ENCODE measurements at regions not wholly inside any gene's neighbourhood (a gene's known extent, or its start where the extent isn't known, plus 50 kb on each side); places are given as distances from the start of the nearest gene placed in this dataset.

- no peak for TF ChIP-seq SP1 (IDR thresholded peaks at IDR 0.05; ENCODE audit: low read depth)
- no peak for TF ChIP-seq CEBPB (IDR thresholded peaks at IDR 0.05; ENCODE audit: low read depth)
- no peak for TF ChIP-seq SIN3A (IDR thresholded peaks at IDR 0.05; ENCODE audit: low read depth)
- H3K4me3 ChIP-seq (replicated peaks in 1 of 2; ENCODE audit: low read depth in 1 of 2, low read length in 2 of 2), result no peak overlapping the region
- H3K4me1 ChIP-seq (ENCODE audit: control insufficient read depth in 1 of 2, insufficient read depth in 2 of 2, low read length in 2 of 2), result no peaks in the 10 kb centered on the region
- H3K9me2 ChIP-seq (ENCODE audit: insufficient read depth), result no peaks in the 10 kb centered on the region
- BruUV-seq (replicated peaks), result no TSS peak
- H3K36me3 ChIP-seq (ENCODE audit: control insufficient read depth in 1 of 2, insufficient read depth in 2 of 2, low read length in 2 of 2), result no peaks in the 10 kb centered on the region
- H3K79me2 ChIP-seq (ENCODE audit: insufficient read depth, low read length), result no peaks in the 10 kb centered on the region
- H3K9ac ChIP-seq (ENCODE audit: low read length), result no peak overlapping the region
- no peaks in the 10 kb centered on the region for H3K27me3 ChIP-seq (ENCODE audit: insufficient read depth, low read length)
- no peaks in the 10 kb centered on the region for H4K20me1 ChIP-seq (ENCODE audit: insufficient read depth)
- DNase-seq (ENCODE audit: low read depth, low spot score) (no peak), ATAC-seq (no peak)
- no peak overlapping the region for H3K4me2 ChIP-seq (ENCODE audit: low read length)
- H2AFZ ChIP-seq (ENCODE audit: low read depth, low read length, poor library complexity, severe bottlenecking), result no peak overlapping the region
- no peaks in the 10 kb centered on the region for H3K9me3 ChIP-seq (ENCODE audit: control insufficient read depth in 1 of 2, insufficient read depth in 1 of 2, low read depth in 1 of 2, low read length in 2 of 2)
- POLR2A ChIA-PET, result no interaction called here
- H3K27ac ChIP-seq (ENCODE audit: low read depth, low read length), result no peak overlapping the region
- CTCF ChIA-PET, result no interaction called here
- intact Hi-C loops (cut with micrococcal nuclease), result no loop called here
- RAD21 ChIA-PET (ENCODE audit: low non-redundant PET in 1 of 2, low total read pairs in 2 of 2, uncharacterized antibody in 2 of 2, unreplicated experiment in 2 of 2), result no interaction called here
Observed at GRCh38 chr22:48548391-48548790, 1279.3 kb downstream of the BRD1 start.

- no peaks in the 10 kb centered on the region for H4K20me1 ChIP-seq (ENCODE audit: insufficient read depth)
- no TSS peak for BruUV-seq (replicated peaks)
- CTCF ChIA-PET, result no interaction called here
Observed at GRCh38 chr22:48547971-48548370, 1279.7 kb downstream of the BRD1 start.

More at GRCh38 chr22:48547971-48548370, 1279.7 kb downstream of the BRD1 start:
- ATAC-seq, result no peak
- Histone ChIP-seq H3K36me3 (ENCODE audit: control insufficient read depth in 1 of 2, insufficient read depth in 2 of 2, low read length in 2 of 2) (no peaks in the 10 kb centered on the region), H3K9me2 (ENCODE audit: insufficient read depth) (no peaks in the 10 kb centered on the region), H2AFZ (ENCODE audit: low read depth, low read length, poor library complexity, severe bottlenecking) (no peak overlapping the region), H3K27ac (ENCODE audit: low read depth, low read length) (no peak overlapping the region), H3K4me1 (ENCODE audit: control insufficient read depth in 1 of 2, insufficient read depth in 2 of 2, low read length in 2 of 2) (no peaks in the 10 kb centered on the region), H3K9me3 (ENCODE audit: control insufficient read depth in 1 of 2, insufficient read depth in 1 of 2, low read depth in 1 of 2, low read length in 2 of 2) (no peaks in the 10 kb centered on the region), H3K4me2 (ENCODE audit: low read length) (no peak overlapping the region), H3K9ac (ENCODE audit: low read length) (no peak overlapping the region), H3K27me3 (ENCODE audit: insufficient read depth, low read length) (no peaks in the 10 kb centered on the region), H3K79me2 (ENCODE audit: insufficient read depth, low read length) (no peaks in the 10 kb centered on the region), H3K4me3 (replicated peaks in 1 of 2; ENCODE audit: low read depth in 1 of 2, low read length in 2 of 2) (no peak overlapping the region)
- no peak for TF ChIP-seq FOSL1 (IDR thresholded peaks at IDR 0.05; ENCODE audit: low read depth)
- TF ChIP-seq RAD21 (IDR thresholded peaks at IDR 0.05; ENCODE audit: low read depth), result no peak
- TF ChIP-seq EZH2phosphoT487 (IDR thresholded peaks at IDR 0.05; ENCODE audit: borderline replicate concordance), result no peak
- TF ChIP-seq SP1 (IDR thresholded peaks at IDR 0.05; ENCODE audit: low read depth), result no peak
- TF ChIP-seq CEBPB (IDR thresholded peaks at IDR 0.05; ENCODE audit: low read depth), result no peak
- TF ChIP-seq POLR2A (IDR thresholded peaks at IDR 0.05; ENCODE audit: borderline replicate concordance, extremely low read depth, insufficient read depth, insufficient read length), result no peak
- TF ChIP-seq ZFX (IDR thresholded peaks at IDR 0.05), result no peak
- TF ChIP-seq ZNF274 (IDR thresholded peaks at IDR 0.05; ENCODE audit: low read depth, low read length), result no peak
- no peak for TF ChIP-seq CBX3 (IDR thresholded peaks at IDR 0.05; ENCODE audit: low read depth)
- TF ChIP-seq EGR1 (IDR thresholded peaks at IDR 0.05; ENCODE audit: low read depth), result no peak
- TF ChIP-seq REST (IDR thresholded peaks at IDR 0.05; ENCODE audit: low read depth), result no peak
- ChIA-PET RAD21 (ENCODE audit: low non-redundant PET in 1 of 2, low total read pairs in 2 of 2, uncharacterized antibody in 2 of 2, unreplicated experiment in 2 of 2) (no interaction called here), POLR2A (no interaction called here)
- DNase-seq (ENCODE audit: low read depth, low spot score), result no peak
- intact Hi-C loops (cut with micrococcal nuclease), result no loop called here
